Mucosa of descending colon (tissue), 3 donors: ENCODE measurements at regions not wholly inside any gene's neighbourhood (a gene's known extent, or its start where the extent isn't known, plus 50 kb on each side); places are given as distances from the start of the nearest gene placed in this dataset.

ENCODE experiments used
- ATAC-seq: fragments of 200-7000 bp; cut with Tn5 transposase; one replicate; pipeline ENCODE4 v1.9.1; 2020; ENCODE audit warnings: mild to moderate bottlenecking, moderate library complexity
- DNase-seq, 3 donors: peaks; one replicate each; pipeline ENCODE4 v3.0.0-alpha.2; 2020
- H3K36me3 ChIP-seq: fragments of 200-600 bp; one replicate; pipeline ENCODE4 v1.8.0; 2021; ENCODE audit warnings: low read depth, mild to moderate bottlenecking
- H3K4me1 ChIP-seq: fragments of 200-600 bp; one replicate; pipeline ENCODE4 v1.8.0; 2021; ENCODE audit warnings: low read depth, mild to moderate bottlenecking
- H3K4me3 ChIP-seq: fragments of 200-600 bp; one replicate; pipeline ENCODE4 v1.8.0; 2021; ENCODE audit warnings: mild to moderate bottlenecking
- H3K9me3 ChIP-seq: fragments of 200-600 bp; one replicate; pipeline ENCODE4 v1.8.0; 2021; ENCODE audit warnings: mild to moderate bottlenecking
- CTCF ChIP-seq: fragments of 200-600 bp; IDR thresholded peaks from one replicate; pipeline ENCODE4 v1.8.0; 2022; ENCODE audit warnings: antibody characterized with exemption, mild to moderate bottlenecking
- intact Hi-C, 2 donors: fragments of 100-400 bp; cut with DNase I in 1 of 2; cut with micrococcal nuclease in 1 of 2; formaldehyde crosslinking; loops; one replicate each; pipeline versions ENCODE4 v1.11.0 to v1.11.1; 2022; cut with DNase I, micrococcal nuclease
- donor health status: DM: no; HTN: no; CAD: no; lungs with moderate emphysema.
- donor health status: DM: no; HTN: no; CAD: no.
- donor health status: DM: no; HTN: yes; CAD: no.

DNA sequence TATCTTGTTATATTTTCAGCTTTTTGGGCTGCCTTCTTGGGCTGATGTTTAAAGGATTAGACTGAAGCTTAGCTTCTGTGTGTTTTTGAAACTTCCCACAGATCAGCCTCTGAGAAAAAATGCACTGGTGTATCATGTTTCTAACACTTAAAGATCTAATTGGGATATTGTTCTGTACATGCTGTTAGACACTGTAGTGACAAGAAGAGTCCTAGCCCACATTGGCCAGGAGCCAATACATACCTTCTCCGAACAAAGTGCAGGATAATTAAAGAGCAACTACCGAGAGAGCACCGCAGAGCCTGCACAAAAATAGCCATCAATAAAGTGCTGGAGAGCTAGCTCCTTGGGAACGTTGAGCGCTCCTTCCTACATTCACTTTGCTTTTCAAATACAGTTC, 289.4 kb upstream of the SP8 start:
- Histone ChIP-seq H3K4me3 (no peak overlapping the region), H3K9me3 (no peaks in the 10 kb centered on the region), H3K36me3 (no peaks in the 10 kb centered on the region), H3K4me1 (no peaks in the 10 kb centered on the region)
- intact Hi-C loops, result no loop called here
- peak in 1 of 3 donors; percentile 87 for DNase-seq
- no peak for TF ChIP-seq CTCF
- peak; percentile 90 for ATAC-seq

GRCh38 chr7:21076574-21076973, 289.9 kb upstream of the SP8 start:
- Histone ChIP-seq H3K4me1 (no peaks in the 10 kb centered on the region), H3K36me3 (no peaks in the 10 kb centered on the region), H3K9me3 (no peaks in the 10 kb centered on the region), H3K4me3 (no peak overlapping the region)
- no peak for TF ChIP-seq CTCF
- intact Hi-C loops, result no loop called here
- ATAC-seq (peak; percentile 78), DNase-seq (peak in 1 of 3 donors; percentile 76)

DNA sequence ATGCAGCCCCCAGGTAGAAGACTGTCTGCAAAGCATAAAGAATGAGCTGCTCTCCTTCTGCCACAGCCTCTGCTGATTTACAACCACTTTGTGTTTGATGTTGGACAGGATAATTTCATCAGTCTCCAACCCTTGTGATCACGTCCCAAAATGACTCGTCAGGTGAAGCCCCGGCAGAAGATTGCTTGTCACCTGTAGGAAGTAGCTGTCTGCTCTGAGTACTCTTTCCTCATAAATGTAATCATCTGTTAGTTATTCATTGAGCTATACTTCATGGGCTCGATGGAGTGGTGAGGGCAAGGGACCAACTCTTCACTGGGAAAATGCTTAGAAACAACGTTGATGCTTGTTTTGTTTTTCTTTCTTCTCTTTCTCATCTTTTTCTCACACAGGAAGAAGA, 290.9 kb upstream of the SP8 start:
- Histone ChIP-seq H3K4me3 (no peak overlapping the region), H3K4me1 (no peaks in the 10 kb centered on the region), H3K9me3 (no peaks in the 10 kb centered on the region), H3K36me3 (no peaks in the 10 kb centered on the region)
- no peak for TF ChIP-seq CTCF
- ATAC-seq (peak; percentile 37), DNase-seq (no peak)
- intact Hi-C loops, result no loop called here

- Histone ChIP-seq H3K9me3 (no peaks in the 10 kb centered on the region), H3K4me1 (no peaks in the 10 kb centered on the region), H3K4me3 (no peak overlapping the region), H3K36me3 (no peaks in the 10 kb centered on the region)
- intact Hi-C loops, result no loop called here
- DNase-seq (no peak), ATAC-seq (peak; percentile 44)
- TF ChIP-seq CTCF, result no peak
Observed at GRCh38 chr7:21084286-21084685, 297.6 kb upstream of the SP8 start.

GRCh38 chr7:21086688-21087087, 300.0 kb upstream of the SP8 start:
- intact Hi-C loops, result no loop called here

More at GRCh38 chr7:21086688-21087087, 300.0 kb upstream of the SP8 start:
- no peak for ATAC-seq
- no peak for TF ChIP-seq CTCF
- Histone ChIP-seq H3K9me3 (no peaks in the 10 kb centered on the region), H3K4me3 (no peak overlapping the region), H3K36me3 (no peaks in the 10 kb centered on the region), H3K4me1 (no peaks in the 10 kb centered on the region)
- no peak for DNase-seq
